Endodermal cell (in vitro differentiated cells): ENCODE measurements at regions not wholly inside any gene's neighbourhood (a gene's known extent, or its start where the extent isn't known, plus 50 kb on each side); places are given as distances from the start of the nearest gene placed in this dataset.

ENCODE experiments used
- DNase-seq: peaks from one replicate; pipeline ENCODE4 v3.0.0-alpha.2; 2017
- H3K27ac ChIP-seq: 2 replicates; pipeline ENCODE4 v1.5.1; 2013; ENCODE audit warnings: mild to moderate bottlenecking, low read depth, low read length, moderate library complexity
- H3K27me3 ChIP-seq: 2 replicates; pipeline ENCODE4 v1.6.1; 2013; ENCODE audit warnings: mild to moderate bottlenecking, low read length, moderate library complexity; ENCODE audit not compliant: insufficient read depth, control insufficient read depth, poor library complexity, severe bottlenecking
- H3K36me3 ChIP-seq: 2 replicates; pipeline ENCODE4 v1.7.0; 2013; ENCODE audit warnings: mild to moderate bottlenecking, low read length, moderate library complexity; ENCODE audit not compliant: control insufficient read depth, insufficient read depth
- H3K4me1 ChIP-seq: one replicate; pipeline ENCODE4 v1.7.0; 2013; ENCODE audit warnings: low read length; ENCODE audit not compliant: control insufficient read depth, insufficient read depth
- H3K4me3 ChIP-seq: 2 replicates; pipeline ENCODE4 v1.5.1; 2013; ENCODE audit warnings: mild to moderate bottlenecking, low read length, moderate library complexity
- H3K9ac ChIP-seq: 2 replicates; pipeline ENCODE4 v1.6.1; 2013; ENCODE audit warnings: mild to moderate bottlenecking, low read length, moderate library complexity; ENCODE audit not compliant: poor library complexity, severe bottlenecking; ENCODE audit errors: extremely low read depth
- H3K9me3 ChIP-seq: 2 replicates; pipeline ENCODE4 v1.6.1; 2013; ENCODE audit warnings: mild to moderate bottlenecking, low read length, moderate library complexity; ENCODE audit not compliant: control insufficient read depth
- H3K27ac Mint-ChIP-seq: 2 replicates; pipeline ENCODE4 v1.8.0; 2020; ENCODE audit warnings: mixed read lengths
- H3K27me3 Mint-ChIP-seq: 2 replicates; pipeline ENCODE4 v1.8.0; 2021; ENCODE audit warnings: mild to moderate bottlenecking, mixed read lengths; ENCODE audit not compliant: insufficient read depth
- H3K36me3 Mint-ChIP-seq: 2 replicates; pipeline ENCODE4 v1.8.0; 2020; ENCODE audit warnings: low read depth, mixed read lengths
- H3K4me1 Mint-ChIP-seq: 2 replicates; pipeline ENCODE4 v1.8.0; 2020; ENCODE audit warnings: mixed read lengths
- H3K4me3 Mint-ChIP-seq: 2 replicates; pipeline ENCODE4 v1.8.0; 2020; ENCODE audit warnings: mild to moderate bottlenecking, moderate library complexity, mixed read lengths
- H3K9me3 Mint-ChIP-seq: 2 replicates; pipeline ENCODE4 v1.8.0; 2020; ENCODE audit warnings: mild to moderate bottlenecking, mixed read lengths
- CTCF ChIP-seq: fragments of 200-600 bp; sonication (generic); conservative IDR thresholded peaks from 2 replicates; pipeline ENCODE4 v1.5.0; 2021; ENCODE audit warnings: antibody characterized with exemption, mild to moderate bottlenecking
- WGBS, 2 experiments: methylation state at CpG; one replicate each; pipeline versions ENCODE4 v1.1.5 to v1.1.7; 2013; ENCODE audit warnings: missing lambda C conversion rate in 2 of 2, mixed read lengths in 1 of 2; ENCODE audit not compliant: insufficient coverage in 1 of 2, insufficient read length in 1 of 2; 5-methylcytosine and 5-hydroxymethylcytosine counted together

- no peak overlapping the region for H3K4me3 ChIP-seq
- 84 to 94% methylated on average over 3 to 4 of the region's 4 CpGs for WGBS, 2 experiments
Observed at GRCh38 chr18:24567199-24567598, 106.8 kb downstream of the HRH4 start.

GRCh38 chr18:24570716-24571115 lies 110.3 kb downstream of the HRH4 start:
- Histone ChIP-seq H3K9ac (no peak overlapping the region), H3K36me3 (no peaks in the 10 kb centered on the region), H3K9me3 (peaks cover 18% of the 10 kb centered on the region), H3K27me3 (no peaks in the 10 kb centered on the region), H3K27ac (no peak overlapping the region), H3K4me1 (no peaks in the 10 kb centered on the region), H3K4me3 (no peak overlapping the region)
- H3K4me1 Mint-ChIP-seq: peaks cover 7% of the 10 kb centered on the region
- DNase-seq: no peak
- H3K27ac Mint-ChIP-seq: no peak overlapping the region
- no peak overlapping the region for H3K4me3 Mint-ChIP-seq
- H3K27me3 Mint-ChIP-seq: no peaks in the 10 kb centered on the region
- peaks cover 10% of the 10 kb centered on the region for H3K9me3 Mint-ChIP-seq
- 93 to 100% methylated on average over 2 to 4 of the region's 4 CpGs for WGBS, 2 experiments
- no peak for TF ChIP-seq CTCF
- H3K36me3 Mint-ChIP-seq: no peaks in the 10 kb centered on the region

More at GRCh38 chr18:24567199-24567598, 106.8 kb downstream of the HRH4 start:
- H3K4me1 ChIP-seq: no peaks in the 10 kb centered on the region
- H3K9me3 ChIP-seq: no peaks in the 10 kb centered on the region
- Mint-ChIP-seq H3K4me3 (no peak overlapping the region), H3K4me1 (peaks cover 7% of the 10 kb centered on the region), H3K27ac (no peak overlapping the region), H3K9me3 (no peaks in the 10 kb centered on the region), H3K27me3 (no peaks in the 10 kb centered on the region), H3K36me3 (no peaks in the 10 kb centered on the region)
- no peak overlapping the region for H3K9ac ChIP-seq
- DNase-seq: no peak
- no peaks in the 10 kb centered on the region for H3K36me3 ChIP-seq
- no peak for TF ChIP-seq CTCF
- no peak overlapping the region for H3K27ac ChIP-seq
- no peaks in the 10 kb centered on the region for H3K27me3 ChIP-seq

- no peak overlapping the region for H3K9ac ChIP-seq
- H3K4me3 ChIP-seq: no peak overlapping the region
- no peak for TF ChIP-seq CTCF
- Mint-ChIP-seq H3K4me1 (peaks cover 4% of the 10 kb centered on the region), H3K36me3 (no peaks in the 10 kb centered on the region), H3K27ac (no peak overlapping the region), H3K9me3 (no peaks in the 10 kb centered on the region), H3K27me3 (peaks cover 2% of the 10 kb centered on the region), H3K4me3 (no peak overlapping the region)
- H3K27me3 ChIP-seq: peaks cover 7% of the 10 kb centered on the region
- DNase-seq: no peak
- no peaks in the 10 kb centered on the region for H3K4me1 ChIP-seq
- no peak overlapping the region for H3K27ac ChIP-seq
- 89 to 95% methylated on average over 4 to 5 of the region's 5 CpGs for WGBS, 2 experiments
- no peaks in the 10 kb centered on the region for H3K36me3 ChIP-seq
- no peaks in the 10 kb centered on the region for H3K9me3 ChIP-seq
Observed at GRCh38 chr18:24582771-24583170, 122.3 kb downstream of the HRH4 start.
